ENCODE measurements at regions not wholly inside any gene's neighbourhood (a gene's known extent, or its start where the extent isn't known, plus 50 kb on each side); places are given as distances from the start of the nearest gene placed in this dataset.
"Not testable (repeated sequence)": the region's sequence is repeated elsewhere in the genome, so short reads cannot be mapped to it uniquely, and the experiment has no call there.

DNA sequence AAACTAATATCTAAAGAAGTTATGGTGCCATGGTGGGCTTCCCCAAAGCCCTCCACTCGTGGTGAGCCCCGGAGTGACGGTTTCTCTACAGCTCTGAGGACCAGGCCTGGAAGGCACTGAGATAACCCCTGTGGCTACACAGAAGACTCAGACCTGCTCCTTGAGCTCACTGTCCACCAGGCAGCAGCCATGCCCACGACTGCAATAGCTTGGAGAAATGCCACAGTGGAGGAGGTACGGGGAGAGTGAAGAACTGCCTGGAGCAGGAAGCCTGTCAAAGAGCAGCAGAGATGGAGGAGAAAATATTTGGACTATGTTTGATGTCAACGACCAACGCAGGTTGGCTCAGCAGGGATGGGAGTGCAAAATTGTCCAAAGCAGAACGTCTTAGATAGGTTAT is 300.1 kb upstream of the NPSR1 start:
- POLR2A ChIA-PET = no interaction called here
- CTCF ChIA-PET = no interaction called here
- peaks cover 0 to 6% (median 5%) of the 10 kb centered on the region in 5 donors for H3K9me3 Mint-ChIP-seq

DNA sequence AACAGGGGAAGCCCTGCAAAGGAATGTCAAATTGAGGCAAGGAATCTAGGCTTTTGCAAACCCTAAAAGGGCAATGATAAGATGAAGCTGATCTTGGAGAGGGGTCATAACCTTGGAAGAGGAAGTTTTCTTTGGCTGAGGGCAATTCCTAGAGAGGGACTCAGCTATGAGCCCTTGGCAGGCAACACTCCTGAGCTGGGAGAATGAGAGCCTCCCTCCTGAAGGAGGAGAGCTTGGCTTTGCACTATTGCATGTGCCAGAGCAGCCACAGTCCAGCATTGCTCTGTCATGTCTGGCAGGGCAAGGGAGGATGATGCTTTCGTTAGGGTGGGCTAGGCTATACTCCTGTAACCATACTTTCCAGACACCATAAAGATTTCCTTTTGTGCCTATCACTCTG is 299.4 kb upstream of the NPSR1 start:
- H3K9me3 Mint-ChIP-seq; H3K27ac Mint-ChIP-seq; H3K4me1 Mint-ChIP-seq; DNase-seq; H3K27ac ChIP-seq (ENCODE audit: low read depth, low read length); H3K4me3 ChIP-seq (ENCODE audit: low read length); CTCF ChIA-PET; H3K36me3 ChIP-seq (ENCODE audit: insufficient read depth, low read length); H3K36me3 Mint-ChIP-seq; H3K27me3 Mint-ChIP-seq; H3K4me3 Mint-ChIP-seq; H3K4me1 ChIP-seq (ENCODE audit: insufficient read depth, low read length); POLR2A ChIA-PET; H3K27me3 ChIP-seq (ENCODE audit: insufficient read depth, low read length, poor library complexity, severe bottlenecking); H3K9me3 ChIP-seq (ENCODE audit: low read length): not testable (repeated sequence)

More for the DNA sequence above, 300.1 kb upstream of the NPSR1 start:
- Histone ChIP-seq H3K27ac (ENCODE audit: low read depth, low read length) (no peak overlapping the region), H3K4me3 (ENCODE audit: low read length) (no peak overlapping the region), H3K9me3 (ENCODE audit: low read length) (no peaks in the 10 kb centered on the region), H3K4me1 (ENCODE audit: insufficient read depth, low read length) (no peaks in the 10 kb centered on the region), H3K36me3 (ENCODE audit: insufficient read depth, low read length) (no peaks in the 10 kb centered on the region), H3K27me3 (ENCODE audit: insufficient read depth, low read length, poor library complexity, severe bottlenecking) (no peaks in the 10 kb centered on the region)
- Mint-ChIP-seq H3K4me3 (no peak overlapping the region), H3K27me3 (peaks cover 0 to 2% of the 10 kb centered on the region in 2 donors), H3K27ac (no peak overlapping the region), H3K4me1 (no peaks in the 10 kb centered on the region), H3K36me3 (no peaks in the 10 kb centered on the region)
- DNase-seq = no peak

GRCh38 chr7:34361663-34362250 is 296.3 kb upstream of the NPSR1 start:
- Mint-ChIP-seq H3K27me3 (peaks cover 0 to 2% of the 10 kb centered on the region in 2 donors), H3K27ac (no peak overlapping the region), H3K4me3 (no peak overlapping the region), H3K36me3 (no peaks in the 10 kb centered on the region), H3K9me3 (peaks cover 0 to 5% (median 2%) of the 10 kb centered on the region in 5 donors), H3K4me1 (no peaks in the 10 kb centered on the region)
- Histone ChIP-seq H3K27me3 (ENCODE audit: insufficient read depth, low read length, poor library complexity, severe bottlenecking) (no peaks in the 10 kb centered on the region), H3K4me3 (ENCODE audit: low read length) (no peak overlapping the region), H3K9me3 (ENCODE audit: low read length) (no peaks in the 10 kb centered on the region), H3K4me1 (ENCODE audit: insufficient read depth, low read length) (no peaks in the 10 kb centered on the region), H3K27ac (ENCODE audit: low read depth, low read length) (no peak overlapping the region), H3K36me3 (ENCODE audit: insufficient read depth, low read length) (no peaks in the 10 kb centered on the region)
- ChIA-PET POLR2A (no interaction called here), CTCF (no interaction called here)
- DNase-seq = no peak

DNA sequence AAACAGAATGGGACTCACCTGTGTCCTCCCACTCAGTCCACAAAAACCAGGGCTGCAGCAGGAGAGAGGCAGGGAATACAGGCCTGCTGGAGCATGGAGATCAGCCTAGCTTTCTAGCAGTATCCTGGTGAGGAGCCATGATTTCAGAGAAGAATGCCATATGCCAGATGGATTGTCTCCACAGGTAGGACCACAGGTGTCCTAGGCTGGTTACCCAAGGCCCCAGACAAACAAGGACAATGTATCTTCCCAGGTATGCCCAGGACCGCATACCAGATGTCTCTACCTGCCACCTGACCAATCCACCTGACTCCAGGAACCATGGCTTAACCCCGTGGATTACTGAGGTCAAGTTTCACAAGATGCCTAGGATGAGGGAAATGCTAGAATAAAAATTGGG is 295.4 kb upstream of the NPSR1 start:
- peaks cover 0 to 2% of the 10 kb centered on the region in 2 donors for H3K27me3 Mint-ChIP-seq
- no peaks in the 10 kb centered on the region for H3K36me3 ChIP-seq (ENCODE audit: insufficient read depth, low read length)
- H3K27ac Mint-ChIP-seq = no peak overlapping the region
- H3K27ac ChIP-seq (ENCODE audit: low read depth, low read length) = no peak overlapping the region
- H3K4me3 ChIP-seq (ENCODE audit: low read length) = no peak overlapping the region
- no peaks in the 10 kb centered on the region for H3K4me1 ChIP-seq (ENCODE audit: insufficient read depth, low read length)
- no peaks in the 10 kb centered on the region for H3K36me3 Mint-ChIP-seq
- no peaks in the 10 kb centered on the region for H3K9me3 ChIP-seq (ENCODE audit: low read length)
- no peak for DNase-seq
- no peak overlapping the region for H3K4me3 Mint-ChIP-seq
- H3K27me3 ChIP-seq (ENCODE audit: insufficient read depth, low read length, poor library complexity, severe bottlenecking) = no peaks in the 10 kb centered on the region
- ChIA-PET CTCF (no interaction called here), POLR2A (no interaction called here)
- no peaks in the 10 kb centered on the region for H3K4me1 Mint-ChIP-seq
- H3K9me3 Mint-ChIP-seq = peaks cover 0 to 5% (median 2%) of the 10 kb centered on the region in 5 donors

GRCh38 chr7:34364130-34364529 is 293.9 kb upstream of the NPSR1 start:
- no peaks in the 10 kb centered on the region for H3K9me3 ChIP-seq (ENCODE audit: low read length)
- Mint-ChIP-seq H3K36me3 (no peaks in the 10 kb centered on the region), H3K27ac (no peak overlapping the region), H3K27me3 (peaks cover 0 to 2% of the 10 kb centered on the region in 2 donors), H3K4me3 (no peak overlapping the region), H3K9me3 (peaks cover 0 to 2% (median 0%) of the 10 kb centered on the region in 5 donors), H3K4me1 (no peaks in the 10 kb centered on the region)
- no peak overlapping the region for H3K27ac ChIP-seq (ENCODE audit: low read depth, low read length)
- CTCF ChIA-PET = no interaction called here
- H3K4me3 ChIP-seq (ENCODE audit: low read length) = no peak overlapping the region
- POLR2A ChIA-PET = no interaction called here
- no peaks in the 10 kb centered on the region for H3K27me3 ChIP-seq (ENCODE audit: insufficient read depth, low read length, poor library complexity, severe bottlenecking)
- H3K36me3 ChIP-seq (ENCODE audit: insufficient read depth, low read length) = no peaks in the 10 kb centered on the region
- no peaks in the 10 kb centered on the region for H3K4me1 ChIP-seq (ENCODE audit: insufficient read depth, low read length)
- no peak for DNase-seq

DNA sequence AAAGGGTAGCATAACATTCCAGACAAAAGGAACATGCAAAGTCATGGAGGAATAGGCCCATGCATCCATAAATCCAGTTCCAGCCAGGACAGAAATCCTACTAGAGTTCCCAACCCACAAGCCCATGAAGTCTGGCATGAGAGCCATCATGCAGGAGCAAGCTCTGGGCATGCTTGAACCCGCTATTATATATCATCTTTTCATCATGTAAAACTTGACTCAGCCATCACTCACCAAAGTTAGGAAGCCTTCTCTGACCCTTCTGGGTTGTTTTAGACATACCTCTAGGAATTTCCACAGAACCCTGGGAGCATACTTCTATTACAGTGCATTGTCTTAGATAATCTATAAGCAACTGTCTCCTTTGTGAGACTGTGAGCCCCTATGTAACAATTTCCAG is 293.0 kb upstream of the NPSR1 start:
- Mint-ChIP-seq H3K27ac (no peak overlapping the region), H3K4me3 (no peak overlapping the region), H3K4me1 (no peaks in the 10 kb centered on the region), H3K36me3 (no peaks in the 10 kb centered on the region), H3K9me3 (peaks cover 0 to 2% (median 0%) of the 10 kb centered on the region in 5 donors), H3K27me3 (peaks cover 0 to 2% of the 10 kb centered on the region in 2 donors)
- ChIA-PET CTCF (no interaction called here), POLR2A (no interaction called here)
- no peaks in the 10 kb centered on the region for H3K9me3 ChIP-seq (ENCODE audit: low read length)
- no peak for DNase-seq
- no peak overlapping the region for H3K27ac ChIP-seq (ENCODE audit: low read depth, low read length)
- H3K36me3 ChIP-seq (ENCODE audit: insufficient read depth, low read length) = no peaks in the 10 kb centered on the region
- no peaks in the 10 kb centered on the region for H3K4me1 ChIP-seq (ENCODE audit: insufficient read depth, low read length)
- no peak overlapping the region for H3K4me3 ChIP-seq (ENCODE audit: low read length)
- no peaks in the 10 kb centered on the region for H3K27me3 ChIP-seq (ENCODE audit: insufficient read depth, low read length, poor library complexity, severe bottlenecking)

DNA sequence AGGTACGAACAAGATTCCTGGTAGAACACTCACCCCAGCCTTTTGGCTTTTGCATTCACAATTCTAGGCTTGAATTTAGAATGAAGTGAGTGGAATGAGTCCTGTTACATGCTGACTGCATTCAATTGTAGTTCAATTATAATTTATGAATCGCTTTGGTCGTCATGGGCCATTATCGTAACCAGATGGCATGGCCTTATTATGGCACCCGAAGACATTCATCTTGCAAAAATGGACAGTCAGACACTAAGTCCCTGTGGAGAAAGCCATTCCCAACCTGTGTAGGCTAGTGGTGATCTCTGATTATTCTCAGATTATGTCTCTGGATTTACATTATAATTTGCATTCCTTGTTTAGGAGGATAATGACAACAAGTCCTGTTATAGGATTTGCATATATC is 292.4 kb upstream of the NPSR1 start:
- Histone ChIP-seq H3K36me3 (ENCODE audit: insufficient read depth, low read length) (no peaks in the 10 kb centered on the region), H3K27ac (ENCODE audit: low read depth, low read length) (no peak overlapping the region), H3K4me3 (ENCODE audit: low read length) (no peak overlapping the region), H3K9me3 (ENCODE audit: low read length) (no peaks in the 10 kb centered on the region), H3K4me1 (ENCODE audit: insufficient read depth, low read length) (no peaks in the 10 kb centered on the region), H3K27me3 (ENCODE audit: insufficient read depth, low read length, poor library complexity, severe bottlenecking) (no peaks in the 10 kb centered on the region)
- H3K36me3 Mint-ChIP-seq = no peaks in the 10 kb centered on the region
- no peak overlapping the region for H3K27ac Mint-ChIP-seq
- peaks cover 0 to 2% of the 10 kb centered on the region in 2 donors for H3K27me3 Mint-ChIP-seq
- H3K4me3 Mint-ChIP-seq = no peak overlapping the region
- ChIA-PET CTCF (no interaction called here), POLR2A (no interaction called here)
- no peak for DNase-seq
- peaks cover 0 to 2% (median 0%) of the 10 kb centered on the region in 5 donors for H3K9me3 Mint-ChIP-seq
- no peaks in the 10 kb centered on the region for H3K4me1 Mint-ChIP-seq

- H3K27ac Mint-ChIP-seq = no peak overlapping the region
- CTCF ChIA-PET = no interaction called here
- POLR2A ChIA-PET = no interaction called here
Observed at GRCh38 chr7:34371922-34372321, 286.1 kb upstream of the NPSR1 start.

DNA sequence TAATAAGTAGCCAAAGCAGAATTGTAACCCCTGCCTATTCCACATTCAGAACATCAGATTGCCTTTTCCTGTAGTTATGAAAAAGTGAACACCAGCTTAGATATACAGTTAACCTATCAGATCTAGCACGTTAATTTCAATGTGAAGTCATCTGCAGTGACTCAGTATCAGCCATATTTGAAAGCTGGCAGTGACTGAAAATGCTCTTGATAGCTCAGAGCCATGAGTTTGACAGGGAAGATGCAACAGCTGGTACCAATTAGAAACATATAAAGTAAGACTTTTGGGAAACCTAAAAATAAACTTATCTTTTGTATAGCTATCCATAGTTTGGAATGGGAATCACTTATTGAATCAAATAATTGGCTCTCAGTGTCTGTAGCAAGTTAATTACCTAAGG is 284.1 kb upstream of the NPSR1 start:
- Mint-ChIP-seq H3K9me3 (peaks cover 0 to 10% (median 4%) of the 10 kb centered on the region in 5 donors), H3K27me3 (no peaks in the 10 kb centered on the region), H3K4me1 (no peaks in the 10 kb centered on the region), H3K27ac (no peak overlapping the region), H3K4me3 (no peak overlapping the region), H3K36me3 (no peaks in the 10 kb centered on the region)
- Histone ChIP-seq H3K36me3 (ENCODE audit: insufficient read depth, low read length) (no peaks in the 10 kb centered on the region), H3K4me1 (ENCODE audit: insufficient read depth, low read length) (no peaks in the 10 kb centered on the region), H3K4me3 (ENCODE audit: low read length) (no peak overlapping the region), H3K27ac (ENCODE audit: low read depth, low read length) (no peak overlapping the region), H3K27me3 (ENCODE audit: insufficient read depth, low read length, poor library complexity, severe bottlenecking) (no peaks in the 10 kb centered on the region), H3K9me3 (ENCODE audit: low read length) (no peaks in the 10 kb centered on the region)
- ChIA-PET CTCF (no interaction called here), POLR2A (no interaction called here)
- no peak for DNase-seq

More at GRCh38 chr7:34371922-34372321, 286.1 kb upstream of the NPSR1 start:
- no peaks in the 10 kb centered on the region for H3K36me3 Mint-ChIP-seq
- H3K9me3 Mint-ChIP-seq = peaks cover 0 to 10% (median 3%) of the 10 kb centered on the region in 5 donors
- Histone ChIP-seq H3K27ac (ENCODE audit: low read depth, low read length) (no peak overlapping the region), H3K27me3 (ENCODE audit: insufficient read depth, low read length, poor library complexity, severe bottlenecking) (no peaks in the 10 kb centered on the region), H3K9me3 (ENCODE audit: low read length) (no peaks in the 10 kb centered on the region), H3K4me1 (ENCODE audit: insufficient read depth, low read length) (no peaks in the 10 kb centered on the region), H3K4me3 (ENCODE audit: low read length) (no peak overlapping the region), H3K36me3 (ENCODE audit: insufficient read depth, low read length) (no peaks in the 10 kb centered on the region)
- no peak for DNase-seq
- no peak overlapping the region for H3K4me3 Mint-ChIP-seq
- H3K4me1 Mint-ChIP-seq = no peaks in the 10 kb centered on the region
- H3K27me3 Mint-ChIP-seq = no peaks in the 10 kb centered on the region
